ENCODE measurements at regions not wholly inside any gene's neighbourhood (a gene's known extent, or its start where the extent isn't known, plus 50 kb on each side); places are given as distances from the start of the nearest gene placed in this dataset.
A peak's percentile ranks its signal among the peaks of the same experiment; 100 is the strongest.
"Not testable (repeated sequence)": the region's sequence is repeated elsewhere in the genome, so short reads cannot be mapped to it uniquely, and the experiment has no call there.

DNA sequence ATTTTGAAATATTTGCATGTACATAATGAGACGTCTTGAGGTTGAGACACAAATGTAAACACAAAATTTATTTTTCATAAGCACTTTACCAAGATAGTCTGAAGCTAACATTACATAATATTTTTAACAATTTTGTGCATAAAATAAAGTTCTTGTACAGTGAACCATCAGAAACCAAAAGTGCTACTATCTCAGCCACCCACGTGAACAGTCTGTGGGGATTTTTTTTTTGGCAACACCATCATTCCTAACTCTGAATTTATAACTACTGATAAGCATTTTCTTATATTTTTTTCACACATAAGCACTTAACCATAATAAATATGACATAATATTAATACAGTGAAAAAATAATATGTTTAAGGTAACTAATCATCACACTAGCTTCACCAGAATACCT lies 62.9 kb upstream of the RUBCNL start:
- not testable (repeated sequence) for DNase-seq (ENCODE audit: low spot score); H3K27me3 ChIP-seq; H3K4me3 ChIP-seq; H3K4me1 ChIP-seq; H3K36me3 ChIP-seq; H3K9me3 ChIP-seq; H3K27ac ChIP-seq

DNA sequence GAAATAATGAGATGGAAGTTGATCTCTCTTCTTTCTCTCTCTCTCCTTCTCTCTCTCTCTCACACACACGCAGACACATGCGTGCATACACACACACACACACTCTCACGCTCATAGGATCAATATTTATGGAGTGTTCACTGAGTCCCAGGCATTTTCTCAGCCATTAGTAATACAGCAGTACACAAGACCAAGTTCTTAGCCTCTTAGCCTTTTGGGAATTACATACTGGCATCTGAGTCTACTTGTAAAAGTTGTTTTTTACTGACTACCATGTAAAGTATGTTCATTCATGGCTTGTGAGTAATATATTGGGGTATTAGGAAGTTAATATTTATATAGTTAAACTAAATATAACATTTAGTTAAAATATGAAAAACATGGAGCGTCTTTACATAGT lies 61.1 kb upstream of the RUBCNL start:
- not testable (repeated sequence) for DNase-seq (ENCODE audit: low spot score); H3K9me3 ChIP-seq; H3K4me3 ChIP-seq; H3K4me1 ChIP-seq; H3K27ac ChIP-seq; H3K36me3 ChIP-seq; H3K27me3 ChIP-seq

DNA sequence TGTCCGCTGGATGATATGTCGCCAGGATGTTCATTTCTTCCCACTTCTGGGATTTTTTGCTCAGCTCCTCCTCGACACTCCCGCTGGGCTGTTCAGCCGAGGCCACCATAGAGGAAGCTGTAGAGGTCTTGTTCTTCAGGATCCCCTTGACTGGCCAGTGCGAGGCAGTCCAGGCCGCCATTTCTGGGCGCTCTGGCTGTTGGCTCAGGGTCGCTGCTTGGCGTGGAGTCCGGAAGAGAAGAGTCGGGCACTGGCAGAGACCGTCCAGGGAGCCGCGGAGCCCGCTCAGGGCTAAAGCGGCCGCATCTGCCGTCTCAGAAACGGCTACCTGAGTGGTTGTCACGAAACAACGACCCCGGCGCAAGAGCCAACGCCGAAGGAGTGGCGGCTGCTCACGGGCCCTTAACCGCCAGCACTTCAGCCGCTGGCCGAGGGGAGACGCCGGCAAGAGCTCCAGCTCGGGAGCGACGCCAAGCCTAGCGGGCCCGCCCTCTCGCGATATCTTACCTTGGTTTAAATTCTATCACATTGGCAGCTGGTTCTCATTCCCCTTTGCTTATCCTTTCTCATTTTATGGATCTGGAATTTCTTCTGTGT lies 50.9 kb upstream of the RUBCNL start:
- not testable (repeated sequence) for H3K4me1 ChIP-seq; H3K9me3 ChIP-seq; DNase-seq (ENCODE audit: low spot score); H3K36me3 ChIP-seq; H3K27ac ChIP-seq; H3K27me3 ChIP-seq
- peak overlapping the region in 1 of 2 donors; percentile 9 for H3K4me3 ChIP-seq
